ENCODE measurements at regions not wholly inside any gene's neighbourhood (a gene's known extent, or its start where the extent isn't known, plus 50 kb on each side); places are given as distances from the start of the nearest gene placed in this dataset.

- H3K4me3 ChIP-seq (ENCODE audit: low read length), result no peak overlapping the region
- TF ChIP-seq, protein P1, sequence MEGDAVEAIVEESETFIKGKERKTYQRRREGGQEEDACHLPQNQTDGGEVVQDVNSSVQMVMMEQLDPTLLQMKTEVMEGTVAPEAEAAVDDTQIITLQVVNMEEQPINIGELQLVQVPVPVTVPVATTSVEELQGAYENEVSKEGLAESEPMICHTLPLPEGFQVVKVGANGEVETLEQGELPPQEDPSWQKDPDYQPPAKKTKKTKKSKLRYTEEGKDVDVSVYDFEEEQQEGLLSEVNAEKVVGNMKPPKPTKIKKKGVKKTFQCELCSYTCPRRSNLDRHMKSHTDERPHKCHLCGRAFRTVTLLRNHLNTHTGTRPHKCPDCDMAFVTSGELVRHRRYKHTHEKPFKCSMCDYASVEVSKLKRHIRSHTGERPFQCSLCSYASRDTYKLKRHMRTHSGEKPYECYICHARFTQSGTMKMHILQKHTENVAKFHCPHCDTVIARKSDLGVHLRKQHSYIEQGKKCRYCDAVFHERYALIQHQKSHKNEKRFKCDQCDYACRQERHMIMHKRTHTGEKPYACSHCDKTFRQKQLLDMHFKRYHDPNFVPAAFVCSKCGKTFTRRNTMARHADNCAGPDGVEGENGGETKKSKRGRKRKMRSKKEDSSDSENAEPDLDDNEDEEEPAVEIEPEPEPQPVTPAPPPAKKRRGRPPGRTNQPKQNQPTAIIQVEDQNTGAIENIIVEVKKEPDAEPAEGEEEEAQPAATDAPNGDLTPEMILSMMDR (conservative IDR thresholded peaks at IDR 0.05; ENCODE audit: low read depth, low read length), result no peak
- no peak for DNase-seq (ENCODE audit: low read depth)
Measured at GRCh38 chr12:24195063-24195462, 245.6 kb upstream of the SOX5 start.

- TF ChIP-seq, protein P1 (conservative IDR thresholded peaks at IDR 0.05; ENCODE audit: low read depth, low read length), result no peak
- H3K4me3 ChIP-seq (ENCODE audit: low read length), result no peak overlapping the region
- no peak for DNase-seq (ENCODE audit: low read depth)
Measured at GRCh38 chr12:24191117-24191516, 241.6 kb upstream of the SOX5 start.

GRCh38 chr12:24185782-24186181 is 236.3 kb upstream of the SOX5 start:
- no peak for DNase-seq (ENCODE audit: low read depth)
- TF ChIP-seq, protein P1 (conservative IDR thresholded peaks at IDR 0.05; ENCODE audit: low read depth, low read length), result no peak
- no peak overlapping the region for H3K4me3 ChIP-seq (ENCODE audit: low read length)

GRCh38 chr12:24177889-24178288 is 228.4 kb upstream of the SOX5 start:
- H3K4me3 ChIP-seq (ENCODE audit: low read length), result no peak overlapping the region
- TF ChIP-seq, protein P1 (conservative IDR thresholded peaks at IDR 0.05; ENCODE audit: low read depth, low read length), result no peak
- DNase-seq (ENCODE audit: low read depth), result no peak

- TF ChIP-seq, protein P1 (conservative IDR thresholded peaks at IDR 0.05; ENCODE audit: low read depth, low read length), result no peak
- no peak for DNase-seq (ENCODE audit: low read depth)
- H3K4me3 ChIP-seq (ENCODE audit: low read length), result no peak overlapping the region
Measured at GRCh38 chr12:24175929-24176328, 226.5 kb upstream of the SOX5 start.

GRCh38 chr12:24175284-24175683 is 225.8 kb upstream of the SOX5 start:
- TF ChIP-seq, protein P1 (conservative IDR thresholded peaks at IDR 0.05; ENCODE audit: low read depth, low read length), result no peak
- DNase-seq (ENCODE audit: low read depth), result no peak
- no peak overlapping the region for H3K4me3 ChIP-seq (ENCODE audit: low read length)

DNA sequence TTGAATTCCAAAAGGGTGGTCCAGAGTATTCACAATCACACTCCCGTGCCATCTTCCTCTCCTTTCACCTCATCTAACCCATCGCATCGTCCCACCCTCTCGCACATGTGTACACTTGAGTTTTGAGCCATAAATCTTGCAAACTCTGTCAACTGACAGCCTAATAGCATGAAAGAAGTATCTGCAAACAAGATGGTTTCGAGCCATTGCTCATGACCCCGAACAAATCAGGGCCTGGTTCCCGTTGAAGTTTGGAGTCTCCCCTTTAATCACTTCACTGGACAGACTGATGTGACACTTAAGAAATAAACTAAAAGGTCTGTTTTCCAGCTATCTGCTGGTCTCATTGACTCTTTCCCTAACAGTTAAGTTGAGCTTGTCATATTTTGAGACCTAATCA is 223.6 kb upstream of the SOX5 start:
- H3K4me3 ChIP-seq (ENCODE audit: low read length), result no peak overlapping the region
- DNase-seq (ENCODE audit: low read depth), result no peak
- TF ChIP-seq, protein P1 (conservative IDR thresholded peaks at IDR 0.05; ENCODE audit: low read depth, low read length), result no peak
